Transverse colon (tissue), 4 donors: ENCODE measurements at regions not wholly inside any gene's neighbourhood (a gene's known extent, or its start where the extent isn't known, plus 50 kb on each side); places are given as distances from the start of the nearest gene placed in this dataset.

ENCODE experiments used
- DNase-seq: peaks from one replicate; pipeline ENCODE4 v3.0.0-alpha.2; 2019
- H3K27ac ChIP-seq, 4 donors: fragments of 200-600 bp; sonication (generic); 2 replicates each; pipeline ENCODE4 v1.5.1; 2016 to 2018; ENCODE audit warnings: inconsistent platforms in 4 of 4
- H3K27me3 ChIP-seq: fragments of 200-600 bp; sonication (generic); 2 replicates; pipeline ENCODE4 v1.5.1; 2017; ENCODE audit warnings: inconsistent platforms
- H3K36me3 ChIP-seq, 4 donors: fragments of 200-600 bp; sonication (generic); 2 replicates each; pipeline ENCODE4 v1.5.1; 2017 to 2019; ENCODE audit warnings: inconsistent platforms in 4 of 4
- H3K4me1 ChIP-seq, 4 donors: fragments of 200-600 bp; sonication (generic); 2 replicates each; pipeline ENCODE4 v1.5.1; 2017 to 2020; ENCODE audit warnings: inconsistent platforms in 4 of 4
- H3K4me3 ChIP-seq, 4 donors: fragments of 200-600 bp; sonication (generic); 1 replicate in 1 of 4; 2 replicates in 3 of 4; pipeline versions ENCODE4 v1.5.1 to v1.6.1; 2017 to 2019; ENCODE audit warnings: inconsistent platforms in 4 of 4
- H3K9me3 ChIP-seq, 2 donors: fragments of 200-600 bp; sonication (generic); 2 replicates each; pipeline ENCODE4 v1.5.1; 2017 to 2019; ENCODE audit warnings: inconsistent platforms in 2 of 2
- CTCF ChIP-seq, 5 experiments: fragments of 200-600 bp in 3 of 5; fragments of 450-650 bp in 2 of 5; sonication (generic) in 3 of 5; IDR thresholded peaks; 1 replicate in 2 of 5; 2 replicates in 3 of 5; pipeline ENCODE4 v1.5.1; 2016 to 2017; ENCODE audit warnings: antibody characterized with exemption in 5 of 5, inconsistent platforms in 3 of 5, mild to moderate bottlenecking in 2 of 5, moderate library complexity in 1 of 5
- EP300 ChIP-seq: sonication (generic); formaldehyde crosslinking; IDR thresholded peaks from one replicate; pipeline ENCODE4 v1.6.1; 2017; ENCODE audit warnings: antibody characterized with exemption, low read depth
- POLR2A ChIP-seq: fragments of 450-650 bp; IDR thresholded peaks from one replicate; pipeline ENCODE4 v1.6.1; 2016; ENCODE audit warnings: antibody characterized with exemption, mild to moderate bottlenecking, moderate library complexity
- POLR2AphosphoS5 ChIP-seq, 3 donors: sonication (generic); formaldehyde crosslinking; IDR thresholded peaks; one replicate each; pipeline ENCODE4 v1.6.1; 2016; ENCODE audit warnings: antibody characterized with exemption in 3 of 3
- WGBS, 2 donors: methylation state at CpG; one replicate each; pipeline ENCODE4 v1.1.5; 2018; ENCODE audit warnings: low coverage in 1 of 2; 5-methylcytosine and 5-hydroxymethylcytosine counted together
- in situ Hi-C, 4 donors: fragments of 200-750 bp; cut with MboI; loops; one replicate each; pipeline versions ENCODE4 v1.15.0 to v1.15.1; 2017; ENCODE audit warnings: low sequenced_read_pairs in 3 of 4, low pct_ligation_motif_present in 1 of 4, low pct_unique_long_range_greater_than_20kb in 1 of 4
- intact Hi-C: fragments of 100-400 bp; cut with DNase I; formaldehyde crosslinking; loops from one replicate; pipeline ENCODE4 v1.15.1; 2023; ENCODE audit warnings: low total_unique reads

DNA sequence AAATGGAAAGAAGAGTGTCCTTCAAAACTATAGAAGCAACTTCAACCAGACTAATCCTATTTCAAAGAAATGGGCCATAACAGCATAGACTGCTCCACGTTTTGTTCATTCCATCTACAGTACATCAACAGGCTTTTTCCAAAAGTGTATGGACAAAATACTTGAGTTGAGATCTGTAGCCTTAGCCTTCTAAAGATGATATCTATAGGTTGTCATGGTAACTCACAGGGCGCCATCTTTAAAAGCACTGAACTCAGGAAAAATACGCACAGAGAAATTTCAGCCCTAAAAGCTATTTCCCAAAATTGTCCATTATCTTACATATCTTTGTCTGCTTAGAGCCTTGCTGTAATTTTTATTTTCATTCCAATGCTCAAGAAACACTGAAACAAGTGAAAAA lies 439.4 kb upstream of the NBEA start:
- in situ Hi-C loops (no loop called here), intact Hi-C loops (no loop called here)
- H3K4me1 ChIP-seq, result no peaks in the 10 kb centered on the region
- WGBS, 2 donors, result 85 to 91% methylated on average over 3 of the region's 3 CpGs
- H3K27me3 ChIP-seq, result no peaks in the 10 kb centered on the region
- H3K9me3 ChIP-seq, result no peaks in the 10 kb centered on the region
- TF ChIP-seq CTCF (IDR thresholded peaks at IDR 0.05) (no peak), POLR2AphosphoS5 (IDR thresholded peaks at IDR 0.05) (no peak), EP300 (no peak)
- no peak overlapping the region for H3K27ac ChIP-seq
- no peak overlapping the region for H3K4me3 ChIP-seq
- DNase-seq, result no peak
- no peaks in the 10 kb centered on the region for H3K36me3 ChIP-seq

DNA sequence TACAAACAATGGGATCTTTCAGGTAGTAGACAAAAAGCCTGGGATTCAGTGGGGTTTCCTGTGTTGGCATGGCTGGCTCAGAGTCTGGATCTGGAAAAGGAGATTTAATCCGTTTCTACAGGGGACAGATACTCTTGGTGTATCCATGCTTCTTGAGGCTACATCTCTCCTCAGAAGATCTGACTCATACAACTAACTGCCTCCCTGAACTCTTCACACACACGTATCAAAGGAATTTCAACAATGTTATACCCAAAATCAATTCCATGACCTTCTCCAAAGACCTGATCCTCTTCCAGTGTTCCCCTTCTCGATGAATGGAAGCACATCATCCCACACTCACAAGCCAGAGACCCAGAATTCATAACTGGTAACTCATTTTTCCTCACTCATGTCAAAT lies 435.3 kb upstream of the NBEA start:
- TF ChIP-seq EP300 (no peak), POLR2A (no peak), CTCF (IDR thresholded peaks at IDR 0.05) (no peak), POLR2AphosphoS5 (IDR thresholded peaks at IDR 0.05) (no peak)
- in situ Hi-C loops (no loop called here), intact Hi-C loops (no loop called here)
- 82 to 92% methylated on average over 3 of the region's 3 CpGs for WGBS, 2 donors
- Histone ChIP-seq H3K27ac (no peak overlapping the region), H3K36me3 (no peaks in the 10 kb centered on the region), H3K27me3 (no peaks in the 10 kb centered on the region), H3K9me3 (no peaks in the 10 kb centered on the region), H3K4me1 (no peaks in the 10 kb centered on the region), H3K4me3 (no peak overlapping the region)
- DNase-seq, result no peak

DNA sequence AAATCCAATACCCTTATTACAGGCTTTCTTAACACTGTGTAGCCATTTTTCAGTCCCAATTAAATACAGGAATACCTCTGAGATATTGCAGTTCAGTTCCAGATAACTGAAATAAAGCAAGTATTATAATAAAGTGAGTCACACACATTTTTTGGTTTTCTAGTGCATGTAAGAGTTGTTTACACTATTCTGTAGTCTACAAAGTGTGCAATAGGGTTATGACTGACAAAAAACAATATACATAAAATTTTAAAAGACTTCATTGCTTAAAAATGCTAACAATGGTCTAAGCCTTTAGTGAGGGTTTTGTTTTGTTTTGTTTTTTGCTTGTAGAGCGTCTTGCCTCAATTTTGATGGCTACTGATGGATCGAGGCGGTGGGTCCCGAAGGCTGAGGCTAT lies 434.4 kb upstream of the NBEA start:
- WGBS, 2 donors, result 89 to 93% methylated on average over 4 of the region's 4 CpGs

DNA sequence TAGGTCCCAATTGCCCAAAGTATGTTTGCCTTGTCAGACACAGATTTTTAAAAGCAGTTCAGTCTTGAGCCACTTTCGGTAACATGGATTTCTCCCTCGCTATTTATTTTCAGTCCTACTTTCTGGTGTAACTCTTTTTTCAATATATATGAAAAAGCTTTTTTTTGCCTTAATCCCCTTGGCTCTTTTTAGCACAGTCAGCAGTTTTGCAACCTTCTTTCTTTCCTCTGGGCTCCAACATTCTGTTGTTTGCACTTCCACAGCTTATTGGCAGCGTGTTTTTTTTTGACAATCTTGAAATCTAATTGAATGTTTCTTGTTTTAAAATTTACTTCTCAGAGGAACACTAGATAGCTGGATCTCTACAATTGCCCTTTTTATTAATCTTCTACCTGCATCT lies 429.3 kb upstream of the NBEA start:
- WGBS, 2 donors, result 85 to 93% methylated on average over 3 of the region's 3 CpGs
- intact Hi-C loops (no loop called here), in situ Hi-C loops (no loop called here)
- no peaks in the 10 kb centered on the region for H3K4me1 ChIP-seq
- no peak overlapping the region for H3K4me3 ChIP-seq
- no peak overlapping the region for H3K27ac ChIP-seq
- no peak for DNase-seq
- H3K9me3 ChIP-seq, result no peaks in the 10 kb centered on the region
- no peaks in the 10 kb centered on the region for H3K27me3 ChIP-seq
- H3K36me3 ChIP-seq, result no peaks in the 10 kb centered on the region
- TF ChIP-seq EP300 (no peak), POLR2A (no peak), CTCF (IDR thresholded peaks at IDR 0.05) (no peak)

More for the DNA sequence above, 434.4 kb upstream of the NBEA start:
- Histone ChIP-seq H3K9me3 (no peaks in the 10 kb centered on the region), H3K36me3 (no peaks in the 10 kb centered on the region), H3K4me3 (no peak overlapping the region), H3K4me1 (no peaks in the 10 kb centered on the region), H3K27me3 (no peaks in the 10 kb centered on the region), H3K27ac (no peak overlapping the region)
- intact Hi-C loops, result no loop called here
- TF ChIP-seq POLR2A, result no peak
- no peak for TF ChIP-seq EP300
- TF ChIP-seq CTCF (IDR thresholded peaks at IDR 0.05), result no peak
- no peak for TF ChIP-seq POLR2AphosphoS5 (IDR thresholded peaks at IDR 0.05)
- no peak for DNase-seq
- in situ Hi-C loops, result no loop called here
